HG02885 (cell line): ENCODE measurements at regions not wholly inside any gene's neighbourhood (a gene's known extent, or its start where the extent isn't known, plus 50 kb on each side); places are given as distances from the start of the nearest gene placed in this dataset.
"Not testable (repeated sequence)": the region's sequence is repeated elsewhere in the genome, so short reads cannot be mapped to it uniquely, and the experiment has no call there.

Experiments used
- ATAC-seq: cut with Tn5 transposase; IDR thresholded peaks from one replicate; pipeline ENCODE4 v1.9.1; 2021; ENCODE audit warnings: mild to moderate bottlenecking; ENCODE audit not compliant: unreplicated experiment, poor library complexity

GRCh38 chr5:109584986-109585599, 104.6 kb upstream of the MAN2A1 start:
- ATAC-seq: no peak

DNA sequence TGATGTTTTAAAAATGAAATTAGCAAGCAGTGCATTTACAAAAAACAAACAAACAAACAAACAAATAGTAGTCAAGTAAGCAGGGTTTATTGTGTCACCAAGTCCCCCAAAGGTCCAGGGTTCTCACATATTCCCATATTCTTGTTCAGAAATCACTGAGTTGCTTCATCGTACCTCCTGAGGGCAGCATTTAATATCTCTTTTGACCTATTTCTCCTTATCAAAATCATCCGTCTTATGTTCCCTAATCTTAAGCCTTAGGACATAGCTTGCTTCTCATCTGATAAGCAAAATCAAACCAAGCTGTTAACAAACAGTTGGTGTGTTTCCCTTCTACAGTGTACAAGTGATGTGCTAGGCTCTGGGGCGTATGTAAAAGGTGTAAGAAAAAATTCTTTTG, 109.5 kb upstream of the MAN2A1 start:
- no peak for ATAC-seq

GRCh38 chr5:109575506-109575905, 114.2 kb upstream of the MAN2A1 start:
- ATAC-seq: no peak

GRCh38 chr5:109574985-109575384, 114.7 kb upstream of the MAN2A1 start:
- ATAC-seq: no peak

DNA sequence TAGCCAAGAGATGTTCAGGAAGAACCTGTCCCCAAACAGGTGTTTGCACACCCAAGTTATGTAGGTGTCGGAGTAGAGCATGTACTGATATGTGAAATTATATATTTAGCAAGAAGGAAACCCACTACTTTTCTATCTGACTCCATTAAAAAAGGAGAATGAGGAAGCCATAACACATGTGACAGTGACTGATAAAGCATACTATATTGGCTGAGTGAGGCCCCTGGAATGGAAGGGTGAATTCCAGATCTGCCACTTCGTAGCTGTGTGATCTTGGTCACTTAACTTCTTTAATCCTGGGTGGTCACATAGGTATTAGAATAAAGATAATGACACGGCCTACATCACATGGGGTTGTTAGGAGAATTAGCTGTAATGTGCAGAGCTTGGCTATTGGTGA, 116.0 kb upstream of the MAN2A1 start:
- ATAC-seq: no peak

DNA sequence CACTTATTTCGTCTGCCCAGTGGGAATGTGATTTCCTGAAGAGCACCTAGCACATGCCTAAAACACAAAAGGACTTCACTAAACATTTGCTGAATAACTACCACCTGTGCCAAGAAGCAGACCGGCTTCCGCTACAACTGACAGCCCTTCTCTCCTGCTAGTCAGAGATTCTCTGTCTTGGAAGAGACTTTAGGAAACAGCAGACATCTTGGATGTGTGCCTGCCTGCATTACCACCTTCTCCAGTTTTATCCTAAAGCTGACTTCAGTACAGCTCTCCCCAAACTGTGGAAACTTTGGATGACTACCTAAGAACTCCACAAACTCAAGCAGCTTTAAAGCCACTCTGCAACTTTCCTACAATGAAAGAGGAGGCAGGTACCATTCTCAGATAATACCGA, 116.5 kb upstream of the MAN2A1 start:
- ATAC-seq: no peak

DNA sequence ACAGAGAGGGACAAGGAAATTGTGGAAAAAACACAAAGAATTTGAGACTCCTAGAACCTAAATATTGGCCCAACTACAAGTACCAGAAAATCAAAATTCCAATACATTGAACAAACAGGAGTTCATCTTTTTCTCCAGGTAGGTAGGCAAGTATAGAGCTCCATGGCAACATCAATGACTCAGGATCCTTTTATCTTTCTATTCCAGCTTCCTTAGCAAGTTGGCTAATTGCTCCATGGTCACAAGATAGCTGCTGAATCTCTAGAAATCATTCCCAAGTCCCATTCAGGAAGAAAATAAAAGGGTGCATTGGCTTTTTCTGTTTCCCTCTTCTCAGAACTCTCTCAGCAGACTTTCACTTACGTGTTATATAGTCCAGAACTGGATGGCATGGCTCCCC, 117.9 kb upstream of the MAN2A1 start:
- no peak for ATAC-seq

GRCh38 chr5:109570362-109570874, 119.3 kb upstream of the MAN2A1 start:
- no peak for ATAC-seq

GRCh38 chr5:109567374-109568044, 122.2 kb upstream of the MAN2A1 start:
- ATAC-seq: no peak

DNA sequence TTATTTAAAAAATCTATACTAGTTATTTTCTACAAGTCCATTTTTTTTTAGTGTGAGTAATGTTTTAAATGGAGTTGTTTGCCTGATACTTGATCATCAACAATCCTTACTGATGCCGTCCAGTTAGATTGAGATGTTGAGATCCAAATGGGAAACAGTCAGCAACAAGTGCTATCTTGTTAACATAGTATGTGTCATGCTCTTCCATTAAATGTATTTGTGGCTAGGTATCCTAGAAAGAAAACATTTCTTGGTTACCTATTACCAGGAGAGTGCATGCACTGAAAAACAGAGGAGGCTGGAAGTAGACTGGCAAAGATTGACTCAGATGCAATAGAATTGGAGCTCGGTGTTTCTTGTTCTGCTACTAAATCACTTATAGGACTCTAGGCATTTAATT, 123.4 kb upstream of the MAN2A1 start:
- ATAC-seq: no peak

DNA sequence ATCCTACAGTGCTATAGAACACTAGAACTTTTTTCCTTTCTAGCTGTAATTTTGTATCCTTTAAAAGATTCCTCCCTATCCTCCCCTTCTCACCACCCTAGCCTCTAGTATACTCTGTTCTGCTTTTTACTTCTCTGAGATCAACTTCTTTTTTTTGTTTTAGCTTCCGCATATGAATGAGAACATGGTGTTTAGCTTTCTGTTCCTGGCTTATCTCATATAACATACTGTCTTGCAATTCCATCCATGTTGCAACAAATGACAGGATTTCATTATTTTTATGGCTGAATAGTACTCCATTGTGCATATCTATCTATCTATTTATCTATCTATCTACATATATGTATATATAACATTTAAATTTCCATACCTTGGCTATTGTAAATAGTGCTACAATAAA, 126.0 kb upstream of the MAN2A1 start:
- ATAC-seq: no peak

GRCh38 chr5:109563189-109563588, 126.5 kb upstream of the MAN2A1 start:
- no peak for ATAC-seq

GRCh38 chr5:109562441-109562840, 127.3 kb upstream of the MAN2A1 start:
- ATAC-seq: no peak

GRCh38 chr5:109561447-109561846, 128.3 kb upstream of the MAN2A1 start:
- no peak for ATAC-seq

- ATAC-seq: no peak
These were observed 129.2 kb upstream of the MAN2A1 start for GRCh38 chr5:109560554-109560953.

DNA sequence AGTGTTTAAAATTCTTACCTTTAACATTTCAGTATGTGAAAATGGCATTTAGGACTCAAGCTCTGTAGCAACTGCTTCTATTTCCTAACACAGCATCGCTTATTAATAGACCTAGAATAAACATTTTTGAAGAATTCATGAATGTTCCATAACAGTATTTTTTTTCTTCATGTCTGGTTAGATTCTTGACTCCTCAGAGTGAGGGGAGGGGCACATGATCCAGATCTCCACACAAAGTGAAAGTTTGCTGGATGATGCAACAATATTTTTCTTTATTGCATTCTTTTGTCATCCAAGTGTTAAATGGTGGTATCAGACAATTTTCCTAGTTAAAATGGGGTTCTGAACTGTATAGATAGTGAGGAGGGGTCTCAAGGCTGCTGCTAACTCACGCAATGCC, 130.8 kb upstream of the MAN2A1 start:
- no peak for ATAC-seq

DNA sequence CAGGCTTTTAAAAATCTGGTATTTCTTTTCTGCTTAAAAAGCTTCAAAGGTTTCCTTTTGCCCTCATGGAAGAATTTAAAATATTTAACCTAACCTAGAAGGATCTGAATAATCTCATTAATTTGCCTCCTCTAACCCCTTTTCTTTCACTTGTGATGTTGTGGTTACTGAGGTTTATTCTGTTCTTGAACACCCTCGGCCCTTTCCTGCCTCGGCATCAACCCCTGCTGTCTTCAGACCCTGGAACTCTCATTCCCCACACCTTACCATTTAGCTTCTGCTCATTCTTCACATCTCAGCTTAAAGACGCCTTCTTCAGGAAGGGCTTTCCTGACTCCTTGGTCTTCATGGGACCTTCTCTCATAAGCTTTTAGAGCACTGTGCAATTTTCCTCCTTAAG, 131.4 kb upstream of the MAN2A1 start:
- ATAC-seq: no peak

GRCh38 chr5:109553846-109554245, 135.9 kb upstream of the MAN2A1 start:
- no peak for ATAC-seq

DNA sequence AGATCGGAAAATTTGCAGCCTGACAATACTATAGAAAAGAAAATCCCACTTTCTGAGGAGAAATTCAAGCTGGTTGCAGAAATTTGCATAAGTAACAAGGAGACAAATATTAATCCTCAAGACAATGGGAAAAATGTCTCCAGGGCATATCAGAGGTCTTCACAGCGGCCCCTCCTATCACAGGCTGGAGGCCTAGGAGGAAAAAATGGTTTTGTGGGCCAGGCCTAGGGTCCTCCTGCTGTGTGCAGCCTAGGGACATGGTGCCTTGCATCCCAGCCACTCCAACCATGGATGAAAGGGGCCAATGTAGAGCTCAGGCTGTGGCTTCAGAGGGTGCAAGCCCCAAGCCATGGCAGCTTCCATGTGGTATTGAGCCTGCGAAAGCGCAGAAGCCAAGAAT, 138.5 kb upstream of the MAN2A1 start:
- ATAC-seq: not testable (repeated sequence)

GRCh38 chr5:109550077-109550476, 139.7 kb upstream of the MAN2A1 start:
- no peak for ATAC-seq

DNA sequence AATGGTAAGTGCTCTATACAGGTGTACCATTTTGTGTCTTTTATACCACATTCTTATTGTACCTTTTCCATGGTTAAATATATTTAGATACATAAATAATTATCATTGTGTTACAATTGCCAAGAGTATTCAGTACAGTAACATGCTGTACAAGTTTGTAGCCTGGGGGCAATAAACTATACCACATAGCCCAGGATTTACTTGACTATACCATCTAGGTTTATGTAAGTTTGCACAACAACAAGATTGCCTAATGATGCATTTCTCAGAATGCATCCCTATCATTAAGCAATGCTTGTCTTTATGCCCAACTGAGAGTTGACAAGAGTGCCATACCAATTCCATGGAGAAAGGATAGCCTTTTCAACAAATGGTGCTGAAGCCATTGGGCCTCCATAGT, 136.7 kb upstream of the PJA2 start:
- ATAC-seq: no peak

DNA sequence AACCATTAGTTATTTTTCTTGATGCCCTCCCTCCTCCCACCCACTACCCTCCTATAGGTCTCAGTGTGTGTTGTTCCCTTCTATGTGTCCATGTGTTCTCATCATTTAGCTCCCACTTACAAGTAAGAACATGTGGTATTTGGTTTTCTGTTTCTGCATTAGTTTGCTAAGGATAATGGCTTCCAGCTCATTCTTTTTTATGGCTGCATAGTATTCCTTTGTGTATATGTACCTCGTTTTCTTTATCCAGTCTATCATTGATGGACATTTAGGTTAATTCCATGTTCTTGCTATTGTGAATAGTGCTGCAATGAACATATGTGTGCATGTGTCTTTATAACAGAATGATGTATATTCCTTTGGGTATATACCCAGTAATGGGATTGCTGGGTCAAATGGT, 135.1 kb upstream of the PJA2 start:
- not testable (repeated sequence) for ATAC-seq
